GM12891 (cell line): ENCODE measurements at regions not wholly inside any gene's neighbourhood (a gene's known extent, or its start where the extent isn't known, plus 50 kb on each side); places are given as distances from the start of the nearest gene placed in this dataset.

Experiments
- POLR2A ChIP-seq: IDR thresholded peaks from 2 replicates; pipeline ENCODE4 v1.6.1; 2011; ENCODE audit warnings: low read depth, low read length, control low read depth
- POU2F2 ChIP-seq: IDR thresholded peaks from 2 replicates; pipeline ENCODE4 v1.6.1; 2011; ENCODE audit warnings: low read depth, mild to moderate bottlenecking, control low read depth, low read length, moderate library complexity
- TAF1 ChIP-seq: IDR thresholded peaks from 2 replicates; pipeline ENCODE4 v1.6.1; 2011; ENCODE audit warnings: low read depth, low read length, control low read depth

GRCh38 chr13:87982400-87982799 is 311.2 kb downstream of the SLITRK5 start:
- no peak for TF ChIP-seq POLR2A
- no peak for TF ChIP-seq TAF1
- no peak for TF ChIP-seq POU2F2
